Ishikawa (cell line): ENCODE measurements at regions not wholly inside any gene's neighbourhood (a gene's known extent, or its start where the extent isn't known, plus 50 kb on each side); places are given as distances from the start of the nearest gene placed in this dataset.

ENCODE experiments used
- CEBPB ChIP-seq: IDR thresholded peaks from 2 replicates; pipeline ENCODE4 v1.6.1; 2012
- CREB1 ChIP-seq: IDR thresholded peaks from 2 replicates; pipeline ENCODE4 v1.6.1; 2012; ENCODE audit warnings: low read depth
- EGR1 ChIP-seq: IDR thresholded peaks from 2 replicates; pipeline ENCODE4 v1.6.1; 2012
- EP300 ChIP-seq: IDR thresholded peaks from 2 replicates; pipeline ENCODE4 v1.6.1; 2012; ENCODE audit warnings: borderline replicate concordance
- FOXM1 ChIP-seq: IDR thresholded peaks from 2 replicates; pipeline ENCODE4 v1.6.1; 2012; ENCODE audit warnings: low read depth, borderline replicate concordance
- MAX ChIP-seq: IDR thresholded peaks from 2 replicates; pipeline ENCODE4 v1.6.1; 2012
- NFIC ChIP-seq: IDR thresholded peaks from 2 replicates; pipeline ENCODE4 v1.6.1; 2012
- RAD21 ChIP-seq: IDR thresholded peaks from 2 replicates; pipeline ENCODE4 v1.6.1; 2012; ENCODE audit warnings: low read depth
- REST ChIP-seq: IDR thresholded peaks from 2 replicates; pipeline ENCODE4 v1.6.1; 2012; ENCODE audit warnings: low read depth, mild to moderate bottlenecking
- TAF1 ChIP-seq: IDR thresholded peaks from 2 replicates; pipeline ENCODE4 v1.6.1; 2012; ENCODE audit warnings: low read depth, mild to moderate bottlenecking
- TCF12 ChIP-seq: IDR thresholded peaks from 2 replicates; pipeline ENCODE4 v1.6.1; 2012; ENCODE audit warnings: low read depth
- TEAD4 ChIP-seq: IDR thresholded peaks from 2 replicates; pipeline ENCODE4 v1.6.1; 2012
- USF1 ChIP-seq: IDR thresholded peaks from 2 replicates; pipeline ENCODE4 v1.6.1; 2012
- YY1 ChIP-seq: IDR thresholded peaks from 2 replicates; pipeline ENCODE4 v1.6.1; 2012; ENCODE audit warnings: low read depth
- ZBTB7A ChIP-seq: IDR thresholded peaks from 2 replicates; pipeline ENCODE4 v1.6.1; 2012; ENCODE audit warnings: low read depth

- TF ChIP-seq FOXM1 (no peak), ZBTB7A (no peak), TCF12 (no peak), TEAD4 (no peak), NFIC (no peak), MAX (no peak), TAF1 (no peak), EP300 (no peak), USF1 (no peak), YY1 (no peak), CEBPB (no peak)
Measured at GRCh38 chr12:124677552-124678356, 110.3 kb upstream of the NCOR2 start.

GRCh38 chr12:124676714-124677462 lies 109.5 kb upstream of the NCOR2 start:
- no peak for TF ChIP-seq EP300
- TF ChIP-seq EGR1: no peak
- TF ChIP-seq TAF1: no peak
- no peak for TF ChIP-seq REST
- no peak for TF ChIP-seq ZBTB7A
- TF ChIP-seq NFIC: no peak
- TF ChIP-seq FOXM1: no peak
- no peak for TF ChIP-seq MAX
- TF ChIP-seq TEAD4: no peak
- no peak for TF ChIP-seq USF1
- TF ChIP-seq CEBPB: no peak
- TF ChIP-seq CREB1: no peak
- no peak for TF ChIP-seq YY1
- TF ChIP-seq TCF12: no peak
- TF ChIP-seq RAD21: no peak

GRCh38 chr12:124675881-124676713 lies 108.7 kb upstream of the NCOR2 start:
- TF ChIP-seq MAX (no peak), CEBPB (no peak), EGR1 (no peak), TCF12 (peak; percentile 81), NFIC (0 out of 2 replicates have a peak, but pooled peaks have one; percentile 47), USF1 (no peak), REST (no peak), YY1 (no peak), EP300 (peak; percentile 75), FOXM1 (no peak), CREB1 (no peak), TAF1 (no peak), TEAD4 (0 out of 2 replicates have a peak, but pooled peaks have one; percentile 43), ZBTB7A (peak; percentile 61; the same call in 1 of the 2 replicates), RAD21 (no peak)

GRCh38 chr12:124674937-124675336 lies 107.5 kb upstream of the NCOR2 start:
- TF ChIP-seq TCF12: no peak
- TF ChIP-seq RAD21: no peak
- TF ChIP-seq CEBPB: no peak
- no peak for TF ChIP-seq EGR1
- no peak for TF ChIP-seq TAF1
- no peak for TF ChIP-seq CREB1
- TF ChIP-seq REST: no peak
- TF ChIP-seq NFIC: no peak
